ENCODE measurements at regions not wholly inside any gene's neighbourhood (a gene's known extent, or its start where the extent isn't known, plus 50 kb on each side); places are given as distances from the start of the nearest gene placed in this dataset.

GRCh38 chr1:55546553-55546952 is 331.4 kb upstream of the USP24 start:
- H3K4me1 ChIP-seq (ENCODE audit: insufficient read depth, low read length): no peaks in the 10 kb centered on the region
- DNase-seq (ENCODE audit: low spot score) (no peak), ATAC-seq (no peak), FAIRE-seq (no peak)
- no peak for TF ChIP-seq ZNF780A (CRISPR knock-in tag; IDR thresholded peaks at IDR 0.05)
- no peak for TF ChIP-seq RFX5 (IDR thresholded peaks at IDR 0.05; ENCODE audit: low read depth, low read length)
- no peak for TF ChIP-seq ZNF383 (CRISPR knock-in tag; IDR thresholded peaks at IDR 0.05; ENCODE audit: borderline replicate concordance)
- TF ChIP-seq XBP1 (CRISPR knock-in tag; IDR thresholded peaks at IDR 0.05): no peak
- no peak overlapping the region for H3K4me3 ChIP-seq (replicated peaks in 1 of 3; ENCODE audit: insufficient read depth in 1 of 3, low read depth in 2 of 3, low read length in 3 of 3)
- 20% methylated on average over 1 of the region's 1 CpG for WGBS (ENCODE audit: low lambda C conversion rate)
- no peak overlapping the region for H3K9ac ChIP-seq (ENCODE audit: insufficient read depth, low read depth, low read length)
- H3K27me3 ChIP-seq (ENCODE audit: control insufficient read depth in 1 of 2, insufficient read depth in 2 of 2, low read length in 2 of 2): no peaks in the 10 kb centered on the region
- ChIA-PET POLR2A (no interaction called here), CTCF (ENCODE audit: low intra/inter-chr PET ratio, low total read pairs) (no interaction called here)
- no peak overlapping the region for H2AFZ ChIP-seq (ENCODE audit: low read length)
- no peak overlapping the region for H3K27ac ChIP-seq (ENCODE audit: extremely low read length, insufficient read depth, low read length)
- intact Hi-C loops (cut with micrococcal nuclease; ENCODE audit: unreplicated experiment): no loop called here
- no TSS peak for BruUV-seq (replicated peaks)
- no peaks in the 10 kb centered on the region for H3K36me3 ChIP-seq (replicated peaks in 1 of 2; ENCODE audit: control insufficient read depth in 1 of 2, insufficient read depth in 2 of 2, low read length in 2 of 2)
- H3K9me3 ChIP-seq (ENCODE audit: low read length): no peaks in the 10 kb centered on the region
- no peaks in the 10 kb centered on the region for H3K79me2 ChIP-seq (ENCODE audit: insufficient read depth, low read length)
- in situ Hi-C loops (cut with HindIII; ENCODE audit: extremely low pct_ligation_motif_present, low pct_unique_long_range_greater_than_20kb): no loop called here
- no peaks in the 10 kb centered on the region for H4K20me1 ChIP-seq (ENCODE audit: insufficient read depth, low read length)
- no peak overlapping the region for H3K4me2 ChIP-seq (ENCODE audit: low read depth, low read length)

GRCh38 chr1:55544826-55545225 is 329.7 kb upstream of the USP24 start:
- H3K27ac ChIP-seq (ENCODE audit: extremely low read length, insufficient read depth, low read length): no peak overlapping the region
- BruUV-seq (replicated peaks): no TSS peak
- no peak overlapping the region for H3K9ac ChIP-seq (ENCODE audit: insufficient read depth, low read depth, low read length)
- no peaks in the 10 kb centered on the region for H4K20me1 ChIP-seq (ENCODE audit: insufficient read depth, low read length)
- H3K4me1 ChIP-seq (ENCODE audit: insufficient read depth, low read length): no peaks in the 10 kb centered on the region
- H3K36me3 ChIP-seq (replicated peaks in 1 of 2; ENCODE audit: control insufficient read depth in 1 of 2, insufficient read depth in 2 of 2, low read length in 2 of 2): no peaks in the 10 kb centered on the region
- H3K4me3 ChIP-seq (replicated peaks in 1 of 3; ENCODE audit: insufficient read depth in 1 of 3, low read depth in 2 of 3, low read length in 3 of 3): no peak overlapping the region
- intact Hi-C loops (cut with micrococcal nuclease; ENCODE audit: unreplicated experiment): no loop called here
- no peak for FAIRE-seq
- 99% methylated on average over 3 of the region's 3 CpGs for WGBS (ENCODE audit: low lambda C conversion rate)
- ChIA-PET CTCF (ENCODE audit: low intra/inter-chr PET ratio, low total read pairs) (no interaction called here), POLR2A (no interaction called here)
- no peak overlapping the region for H2AFZ ChIP-seq (ENCODE audit: low read length)
- no peak for ATAC-seq
- H3K27me3 ChIP-seq (ENCODE audit: control insufficient read depth in 1 of 2, insufficient read depth in 2 of 2, low read length in 2 of 2): no peaks in the 10 kb centered on the region
- H3K9me3 ChIP-seq (ENCODE audit: low read length): no peaks in the 10 kb centered on the region
- in situ Hi-C loops (cut with HindIII; ENCODE audit: extremely low pct_ligation_motif_present, low pct_unique_long_range_greater_than_20kb): no loop called here
- H3K4me2 ChIP-seq (ENCODE audit: low read depth, low read length): no peak overlapping the region
- no peak for DNase-seq (ENCODE audit: low spot score)
- H3K79me2 ChIP-seq (ENCODE audit: insufficient read depth, low read length): no peaks in the 10 kb centered on the region
- TF ChIP-seq TOPORS (CRISPR knock-in tag; IDR thresholded peaks at IDR 0.05) (no peak), TIGD3 (CRISPR knock-in tag; IDR thresholded peaks at IDR 0.05; ENCODE audit: borderline replicate concordance) (no peak), EED (CRISPR knock-in tag; IDR thresholded peaks at IDR 0.05) (no peak), PRDM15 (CRISPR knock-in tag; IDR thresholded peaks at IDR 0.05) (no peak), HOMEZ (CRISPR knock-in tag; IDR thresholded peaks at IDR 0.05; ENCODE audit: low read depth) (no peak), ZMAT3 (CRISPR knock-in tag; conservative IDR thresholded peaks at IDR 0.05) (no peak), ZBTB2 (CRISPR knock-in tag; IDR thresholded peaks at IDR 0.05; ENCODE audit: low read depth) (no peak), ZNF850 (CRISPR knock-in tag; conservative IDR thresholded peaks at IDR 0.05) (no peak)
